ENCODE measurements at regions not wholly inside any gene's neighbourhood (a gene's known extent, or its start where the extent isn't known, plus 50 kb on each side); places are given as distances from the start of the nearest gene placed in this dataset.

GRCh38 chr17:74011966-74012365 lies 191.5 kb upstream of the RPL38 start:
- Histone ChIP-seq H3K9me3 (peaks cover 0 to 11% (median 0%) of the 10 kb centered on the region in 3 donors), H3K27ac (no peak overlapping the region), H3K36me3 (no peaks in the 10 kb centered on the region), H3K4me1 (no peaks in the 10 kb centered on the region), H3K4me3 (no peak overlapping the region), H3K27me3 (peaks cover 77% of the 10 kb centered on the region)
- ATAC-seq = no peak
- TF ChIP-seq EP300 (IDR thresholded peaks at IDR 0.05) (no peak), POLR2A (IDR thresholded peaks at IDR 0.05) (no peak), POLR2AphosphoS5 (IDR thresholded peaks at IDR 0.05) (no peak)
- TF ChIP-seq, protein P1, sequence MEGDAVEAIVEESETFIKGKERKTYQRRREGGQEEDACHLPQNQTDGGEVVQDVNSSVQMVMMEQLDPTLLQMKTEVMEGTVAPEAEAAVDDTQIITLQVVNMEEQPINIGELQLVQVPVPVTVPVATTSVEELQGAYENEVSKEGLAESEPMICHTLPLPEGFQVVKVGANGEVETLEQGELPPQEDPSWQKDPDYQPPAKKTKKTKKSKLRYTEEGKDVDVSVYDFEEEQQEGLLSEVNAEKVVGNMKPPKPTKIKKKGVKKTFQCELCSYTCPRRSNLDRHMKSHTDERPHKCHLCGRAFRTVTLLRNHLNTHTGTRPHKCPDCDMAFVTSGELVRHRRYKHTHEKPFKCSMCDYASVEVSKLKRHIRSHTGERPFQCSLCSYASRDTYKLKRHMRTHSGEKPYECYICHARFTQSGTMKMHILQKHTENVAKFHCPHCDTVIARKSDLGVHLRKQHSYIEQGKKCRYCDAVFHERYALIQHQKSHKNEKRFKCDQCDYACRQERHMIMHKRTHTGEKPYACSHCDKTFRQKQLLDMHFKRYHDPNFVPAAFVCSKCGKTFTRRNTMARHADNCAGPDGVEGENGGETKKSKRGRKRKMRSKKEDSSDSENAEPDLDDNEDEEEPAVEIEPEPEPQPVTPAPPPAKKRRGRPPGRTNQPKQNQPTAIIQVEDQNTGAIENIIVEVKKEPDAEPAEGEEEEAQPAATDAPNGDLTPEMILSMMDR (IDR thresholded peaks at IDR 0.05) = no peak
- WGBS, 2 donors (ENCODE audit: low coverage in 1 of 2) = 6 to 60% methylated on average over 3 to 4 of the region's 7 CpGs

- no peak for TF ChIP-seq POLR2A (IDR thresholded peaks at IDR 0.05)
- TF ChIP-seq EP300 (IDR thresholded peaks at IDR 0.05) = no peak
- no peak for TF ChIP-seq POLR2AphosphoS5 (IDR thresholded peaks at IDR 0.05)
- TF ChIP-seq, protein P1 (IDR thresholded peaks at IDR 0.05) = no peak
- ATAC-seq = no peak
- no peaks in the 10 kb centered on the region for H3K4me1 ChIP-seq
- no peak overlapping the region for H3K4me3 ChIP-seq
- WGBS, 2 donors (ENCODE audit: low coverage in 1 of 2) = 0 to 13% methylated on average over 2 to 4 of the region's 6 CpGs
- H3K27me3 ChIP-seq = peaks cover 76% of the 10 kb centered on the region
- no peaks in the 10 kb centered on the region for H3K36me3 ChIP-seq
- H3K27ac ChIP-seq = no peak overlapping the region
- peaks cover 0 to 11% (median 0%) of the 10 kb centered on the region in 3 donors for H3K9me3 ChIP-seq
These were observed 191.0 kb upstream of the RPL38 start for GRCh38 chr17:74012465-74012864.

- Histone ChIP-seq H3K4me1 (no peaks in the 10 kb centered on the region), H3K4me3 (no peak overlapping the region), H3K9me3 (peaks cover 0 to 11% (median 0%) of the 10 kb centered on the region in 3 donors), H3K27me3 (peaks cover 51% of the 10 kb centered on the region), H3K36me3 (no peaks in the 10 kb centered on the region), H3K27ac (no peak overlapping the region)
- 90% methylated on average over 3 of the region's 5 CpGs; no CpG with 5 or more reads in 1 of the 2 donors for WGBS, 2 donors (ENCODE audit: low coverage in 1 of 2)
- no peak for TF ChIP-seq EP300 (IDR thresholded peaks at IDR 0.05)
- TF ChIP-seq POLR2AphosphoS5 (IDR thresholded peaks at IDR 0.05) = no peak
- TF ChIP-seq, protein P1 (IDR thresholded peaks at IDR 0.05) = no peak
- TF ChIP-seq POLR2A (IDR thresholded peaks at IDR 0.05) = no peak
- ATAC-seq = no peak
These were observed 188.2 kb upstream of the RPL38 start for GRCh38 chr17:74015316-74015715.

DNA sequence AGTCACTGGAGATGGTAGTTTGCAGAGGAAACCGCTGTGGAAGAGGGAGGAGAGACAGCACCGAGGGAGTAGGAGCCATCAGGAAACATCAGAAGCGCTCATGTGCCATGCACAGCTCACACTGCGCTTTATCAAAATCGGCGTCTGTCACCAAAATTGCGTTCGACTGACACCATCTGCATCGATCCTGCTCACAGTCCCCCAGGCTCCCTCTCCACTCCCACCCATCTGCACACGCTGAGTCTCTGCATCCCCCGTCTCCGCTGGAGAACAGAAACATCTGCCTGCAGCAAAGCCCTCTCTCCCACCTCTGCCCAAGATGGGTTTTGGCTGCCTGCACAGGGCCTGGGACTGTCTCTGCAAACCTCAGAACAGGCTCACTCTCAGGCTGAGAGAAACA lies 187.5 kb upstream of the RPL38 start:
- Histone ChIP-seq H3K4me3 (no peak overlapping the region), H3K4me1 (no peaks in the 10 kb centered on the region), H3K27me3 (peaks cover 51% of the 10 kb centered on the region), H3K36me3 (no peaks in the 10 kb centered on the region), H3K27ac (no peak overlapping the region), H3K9me3 (peaks cover 0 to 11% (median 0%) of the 10 kb centered on the region in 3 donors)
- 58 to 64% methylated on average over 8 to 9 of the region's 12 CpGs for WGBS, 2 donors (ENCODE audit: low coverage in 1 of 2)
- ATAC-seq = no peak
- TF ChIP-seq POLR2AphosphoS5 (IDR thresholded peaks at IDR 0.05) = no peak
- TF ChIP-seq EP300 (IDR thresholded peaks at IDR 0.05) = no peak
- TF ChIP-seq, protein P1 (IDR thresholded peaks at IDR 0.05) = no peak
- TF ChIP-seq POLR2A (IDR thresholded peaks at IDR 0.05) = no peak

GRCh38 chr17:74016461-74016860 lies 187.0 kb upstream of the RPL38 start:
- no peak for ATAC-seq
- no peak for TF ChIP-seq EP300 (IDR thresholded peaks at IDR 0.05)
- no peak for TF ChIP-seq POLR2A (IDR thresholded peaks at IDR 0.05)
- TF ChIP-seq, protein P1 (IDR thresholded peaks at IDR 0.05) = no peak
- 40 to 81% methylated on average over 1 to 2 of the region's 8 CpGs for WGBS, 2 donors (ENCODE audit: low coverage in 1 of 2)
- Histone ChIP-seq H3K9me3 (peaks cover 0 to 11% (median 0%) of the 10 kb centered on the region in 3 donors), H3K4me1 (no peaks in the 10 kb centered on the region), H3K4me3 (no peak overlapping the region), H3K27ac (no peak overlapping the region), H3K27me3 (peaks cover 51% of the 10 kb centered on the region), H3K36me3 (no peaks in the 10 kb centered on the region)
